Type B pancreatic cell (in vitro differentiated cells): ENCODE measurements at regions not wholly inside any gene's neighbourhood (a gene's known extent, or its start where the extent isn't known, plus 50 kb on each side); places are given as distances from the start of the nearest gene placed in this dataset.
"Not testable (repeated sequence)": the region's sequence is repeated elsewhere in the genome, so short reads cannot be mapped to it uniquely, and the experiment has no call there.

Source experiments
- DNase-seq: peaks from one replicate; pipeline ENCODE4 v3.0.0; 2021; ENCODE audit warnings: mixed read lengths; ENCODE audit not compliant: unreplicated experiment; ENCODE audit errors: extremely low spot score
- H3K27ac Mint-ChIP-seq: 2 replicates; pipeline ENCODE4 v1.8.0; 2021; ENCODE audit warnings: mild to moderate bottlenecking, mixed read lengths
- H3K27me3 Mint-ChIP-seq: 2 replicates; pipeline ENCODE4 v1.8.0; 2021; ENCODE audit warnings: mixed read lengths
- H3K36me3 Mint-ChIP-seq: 2 replicates; pipeline ENCODE4 v1.8.0; 2021; ENCODE audit warnings: mixed read lengths
- H3K4me1 Mint-ChIP-seq: one replicate; pipeline ENCODE4 v1.8.0; 2021; ENCODE audit warnings: mixed read lengths; ENCODE audit not compliant: unreplicated experiment
- H3K4me3 Mint-ChIP-seq: 2 replicates; pipeline ENCODE4 v1.8.0; 2021; ENCODE audit warnings: mild to moderate bottlenecking, mixed read lengths
- H3K9me3 Mint-ChIP-seq: 2 replicates; pipeline ENCODE4 v1.8.0; 2021; ENCODE audit warnings: mixed read lengths
- CTCF ChIP-seq: fragments of 200-600 bp; sonication (generic); conservative IDR thresholded peaks from 2 replicates; pipeline ENCODE4 v1.5.0; 2021; ENCODE audit warnings: antibody characterized with exemption, mild to moderate bottlenecking

GRCh38 chr3:177493091-177493490 is 295.8 kb upstream of the TBL1XR1 start:
- Mint-ChIP-seq H3K27ac (no peak overlapping the region), H3K27me3 (no peaks in the 10 kb centered on the region), H3K4me1 (peaks cover 14% of the 10 kb centered on the region), H3K36me3 (no peaks in the 10 kb centered on the region), H3K4me3 (no peak overlapping the region), H3K9me3 (peaks cover 12% of the 10 kb centered on the region)
- no peak for DNase-seq
- no peak for TF ChIP-seq CTCF

- Mint-ChIP-seq H3K27me3 (no peaks in the 10 kb centered on the region), H3K27ac (no peak overlapping the region), H3K36me3 (no peaks in the 10 kb centered on the region), H3K9me3 (peaks cover 12% of the 10 kb centered on the region), H3K4me1 (peaks cover 14% of the 10 kb centered on the region), H3K4me3 (no peak overlapping the region)
- DNase-seq: no peak
- TF ChIP-seq CTCF: no peak
Measured at GRCh38 chr3:177494216-177494615, 296.9 kb upstream of the TBL1XR1 start.

- Mint-ChIP-seq H3K27ac (no peak overlapping the region), H3K4me1 (peaks cover 19% of the 10 kb centered on the region), H3K36me3 (peaks cover 5% of the 10 kb centered on the region), H3K27me3 (no peaks in the 10 kb centered on the region), H3K9me3 (peaks cover 17% of the 10 kb centered on the region), H3K4me3 (no peak overlapping the region)
- DNase-seq: no peak
- TF ChIP-seq CTCF: no peak
Measured at GRCh38 chr3:177495566-177495965, 298.3 kb upstream of the TBL1XR1 start.

GRCh38 chr3:177498037-177498857 is 301.0 kb upstream of the TBL1XR1 start:
- H3K27me3 Mint-ChIP-seq: no peaks in the 10 kb centered on the region
- DNase-seq: no peak
- H3K4me1 Mint-ChIP-seq: peaks cover 5% of the 10 kb centered on the region
- peaks cover 5% of the 10 kb centered on the region for H3K36me3 Mint-ChIP-seq
- no peak overlapping the region for H3K4me3 Mint-ChIP-seq
- peaks cover 15% of the 10 kb centered on the region for H3K9me3 Mint-ChIP-seq
- no peak for TF ChIP-seq CTCF
- H3K27ac Mint-ChIP-seq: no peak overlapping the region

- H3K4me1 Mint-ChIP-seq, H3K4me3 Mint-ChIP-seq, H3K27ac Mint-ChIP-seq, DNase-seq, H3K27me3 Mint-ChIP-seq, H3K36me3 Mint-ChIP-seq: not testable (repeated sequence)
- peaks cover 10% of the 10 kb centered on the region for H3K9me3 Mint-ChIP-seq
Measured at GRCh38 chr3:177499039-177499438, 301.8 kb upstream of the TBL1XR1 start.

GRCh38 chr3:177499779-177500423 is 302.6 kb upstream of the TBL1XR1 start:
- Mint-ChIP-seq H3K4me1 (peaks cover 5% of the 10 kb centered on the region), H3K9me3 (peaks cover 5% of the 10 kb centered on the region), H3K27me3 (no peaks in the 10 kb centered on the region), H3K27ac (peak overlapping the region; percentile 2), H3K4me3 (peak overlapping the region; percentile 8), H3K36me3 (peaks cover 5% of the 10 kb centered on the region)
- TF ChIP-seq CTCF: no peak
- no peak for DNase-seq
